ENCODE measurements at regions not wholly inside any gene's neighbourhood (a gene's known extent, or its start where the extent isn't known, plus 50 kb on each side); places are given as distances from the start of the nearest gene placed in this dataset.
"Not testable (repeated sequence)": the region's sequence is repeated elsewhere in the genome, so short reads cannot be mapped to it uniquely, and the experiment has no call there.

- no peak overlapping the region for H3K27ac ChIP-seq
Observed at GRCh38 chr5:69006030-69006429, 87.8 kb upstream of the SLC30A5 start.

GRCh38 chr5:69007163-69007562, 86.7 kb upstream of the SLC30A5 start:
- intact Hi-C loops (cut with DNase I; ENCODE audit: low total_unique reads): no loop called here
- no peak for TF ChIP-seq CTCF (IDR thresholded peaks at IDR 0.05)
- H3K27ac ChIP-seq: no peak overlapping the region
- H3K4me3 ChIP-seq: no peak overlapping the region
- DNase-seq: no peak
- no peaks in the 10 kb centered on the region for H3K9me3 ChIP-seq
- H3K36me3 ChIP-seq: no peaks in the 10 kb centered on the region
- no peaks in the 10 kb centered on the region for H3K4me1 ChIP-seq
- H3K27me3 ChIP-seq: no peaks in the 10 kb centered on the region

More at GRCh38 chr5:69006030-69006429, 87.8 kb upstream of the SLC30A5 start:
- no peak overlapping the region for H3K4me3 ChIP-seq
- H3K4me1 ChIP-seq: no peaks in the 10 kb centered on the region
- intact Hi-C loops (cut with DNase I; ENCODE audit: low total_unique reads): no loop called here
- no peaks in the 10 kb centered on the region for H3K27me3 ChIP-seq
- H3K9me3 ChIP-seq: no peaks in the 10 kb centered on the region
- TF ChIP-seq CTCF (IDR thresholded peaks at IDR 0.05): no peak
- no peaks in the 10 kb centered on the region for H3K36me3 ChIP-seq
- DNase-seq: no peak

- H3K4me1 ChIP-seq: no peaks in the 10 kb centered on the region
- TF ChIP-seq CTCF (IDR thresholded peaks at IDR 0.05): peak; percentile 43 to 67
- no peak overlapping the region for H3K4me3 ChIP-seq
- peak; percentile 56 to 72 for DNase-seq
- no peak overlapping the region for H3K27ac ChIP-seq
- intact Hi-C loops (cut with DNase I; ENCODE audit: low total_unique reads): no loop called here
- H3K36me3 ChIP-seq: no peaks in the 10 kb centered on the region
- no peaks in the 10 kb centered on the region for H3K9me3 ChIP-seq
- H3K27me3 ChIP-seq: no peaks in the 10 kb centered on the region
Observed at GRCh38 chr5:69007726-69008368, 86.0 kb upstream of the SLC30A5 start.

GRCh38 chr5:69010476-69010875, 83.3 kb upstream of the SLC30A5 start:
- Histone ChIP-seq H3K27me3 (no peaks in the 10 kb centered on the region), H3K4me1 (no peaks in the 10 kb centered on the region), H3K36me3 (no peaks in the 10 kb centered on the region), H3K9me3 (no peaks in the 10 kb centered on the region), H3K27ac (no peak overlapping the region), H3K4me3 (no peak overlapping the region)
- intact Hi-C loops (cut with DNase I; ENCODE audit: low total_unique reads): no loop called here
- no peak for DNase-seq
- no peak for TF ChIP-seq CTCF (IDR thresholded peaks at IDR 0.05)

GRCh38 chr5:69011910-69012309, 81.9 kb upstream of the SLC30A5 start:
- H3K27me3 ChIP-seq: no peaks in the 10 kb centered on the region
- no peak overlapping the region for H3K4me3 ChIP-seq
- no peak overlapping the region for H3K27ac ChIP-seq
- intact Hi-C loops (cut with DNase I; ENCODE audit: low total_unique reads): no loop called here
- H3K4me1 ChIP-seq: no peaks in the 10 kb centered on the region
- no peaks in the 10 kb centered on the region for H3K9me3 ChIP-seq
- no peak for DNase-seq
- TF ChIP-seq CTCF (IDR thresholded peaks at IDR 0.05): no peak
- H3K36me3 ChIP-seq: no peaks in the 10 kb centered on the region

GRCh38 chr5:69013481-69013880, 80.3 kb upstream of the SLC30A5 start:
- no peak for TF ChIP-seq CTCF (IDR thresholded peaks at IDR 0.05)
- Histone ChIP-seq H3K9me3 (no peaks in the 10 kb centered on the region), H3K27ac (no peak overlapping the region), H3K36me3 (no peaks in the 10 kb centered on the region), H3K4me1 (no peaks in the 10 kb centered on the region), H3K27me3 (no peaks in the 10 kb centered on the region), H3K4me3 (no peak overlapping the region)
- no peak for DNase-seq
- intact Hi-C loops (cut with DNase I; ENCODE audit: low total_unique reads): no loop called here

- H3K4me1 ChIP-seq; DNase-seq; intact Hi-C loops (cut with DNase I; ENCODE audit: low total_unique reads); H3K9me3 ChIP-seq; H3K36me3 ChIP-seq; H3K4me3 ChIP-seq; H3K27ac ChIP-seq; H3K27me3 ChIP-seq: not testable (repeated sequence)
Observed at GRCh38 chr5:69014007-69014406, 79.8 kb upstream of the SLC30A5 start.
